GM12878 (cell line): ENCODE measurements at regions not wholly inside any gene's neighbourhood (a gene's known extent, or its start where the extent isn't known, plus 50 kb on each side); places are given as distances from the start of the nearest gene placed in this dataset.

Experiments
- IRF3 ChIP-seq: fragments of 450-650 bp; IDR thresholded peaks from 2 replicates; pipeline ENCODE4 v1.6.1; 2014; ENCODE audit warnings: mild to moderate bottlenecking
- SRF ChIP-seq, 2 experiments: IDR thresholded peaks; 2 replicates each; pipeline ENCODE4 v1.6.1; 2011; ENCODE audit warnings: low read depth in 2 of 2, low read length in 2 of 2, mild to moderate bottlenecking in 1 of 2, moderate library complexity in 1 of 2
- ZBTB40 ChIP-seq: fragments of 450-650 bp; IDR thresholded peaks from 2 replicates; pipeline ENCODE4 v1.6.1; 2016; ENCODE audit warnings: mild to moderate bottlenecking, moderate library complexity, borderline replicate concordance

GRCh38 chr2:6171294-6171693, 479.1 kb downstream of the SOX11 start:
- no peak for TF ChIP-seq IRF3
- no peak for TF ChIP-seq SRF (IDR thresholded peaks at IDR 0.05; ENCODE audit: low read depth in 2 of 2, low read length in 2 of 2)
- TF ChIP-seq ZBTB40, result no peak
